Fibroblast of the conjunctiva (primary cell): ENCODE measurements at regions not wholly inside any gene's neighbourhood (a gene's known extent, or its start where the extent isn't known, plus 50 kb on each side); places are given as distances from the start of the nearest gene placed in this dataset.

Source experiments
- DNase-seq: peaks from one replicate; pipeline ENCODE4 v3.0.0-alpha.2; 2010; ENCODE audit warnings: low read depth

DNA sequence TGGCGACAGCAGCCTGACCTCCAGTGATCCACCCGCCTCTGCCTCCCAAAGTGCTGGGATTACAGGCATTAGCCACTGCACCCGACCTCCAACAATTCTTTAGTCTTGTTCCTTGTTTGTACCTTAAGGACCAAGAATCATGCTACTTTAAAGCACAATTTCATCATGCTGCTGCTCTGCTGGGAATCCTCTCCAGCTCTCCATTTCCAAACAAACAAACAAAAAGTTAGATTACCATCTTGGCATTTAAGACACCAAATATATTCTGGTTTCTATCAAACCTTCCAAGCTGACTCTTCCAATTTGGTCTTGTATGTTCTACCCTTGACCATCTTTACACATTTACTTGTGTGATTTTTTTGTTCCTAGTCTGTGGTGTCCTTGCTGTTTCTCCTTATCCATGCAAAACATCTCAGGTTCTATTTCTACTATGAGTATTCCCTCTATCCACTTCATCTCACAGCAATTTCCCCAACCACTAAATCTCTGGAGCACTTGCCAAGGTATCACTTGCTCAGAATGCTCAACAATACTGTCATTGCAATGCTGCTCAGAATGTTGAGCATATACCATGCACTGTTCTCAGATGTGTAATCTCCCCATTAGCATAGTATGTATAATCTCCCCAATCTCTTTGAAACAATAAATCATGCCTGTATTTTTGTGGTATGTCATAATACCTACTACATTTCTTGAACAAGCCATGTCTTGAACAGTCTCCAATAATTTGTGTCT is 73.2 kb upstream of the GALNT5 start:
- DNase-seq = no peak

DNA sequence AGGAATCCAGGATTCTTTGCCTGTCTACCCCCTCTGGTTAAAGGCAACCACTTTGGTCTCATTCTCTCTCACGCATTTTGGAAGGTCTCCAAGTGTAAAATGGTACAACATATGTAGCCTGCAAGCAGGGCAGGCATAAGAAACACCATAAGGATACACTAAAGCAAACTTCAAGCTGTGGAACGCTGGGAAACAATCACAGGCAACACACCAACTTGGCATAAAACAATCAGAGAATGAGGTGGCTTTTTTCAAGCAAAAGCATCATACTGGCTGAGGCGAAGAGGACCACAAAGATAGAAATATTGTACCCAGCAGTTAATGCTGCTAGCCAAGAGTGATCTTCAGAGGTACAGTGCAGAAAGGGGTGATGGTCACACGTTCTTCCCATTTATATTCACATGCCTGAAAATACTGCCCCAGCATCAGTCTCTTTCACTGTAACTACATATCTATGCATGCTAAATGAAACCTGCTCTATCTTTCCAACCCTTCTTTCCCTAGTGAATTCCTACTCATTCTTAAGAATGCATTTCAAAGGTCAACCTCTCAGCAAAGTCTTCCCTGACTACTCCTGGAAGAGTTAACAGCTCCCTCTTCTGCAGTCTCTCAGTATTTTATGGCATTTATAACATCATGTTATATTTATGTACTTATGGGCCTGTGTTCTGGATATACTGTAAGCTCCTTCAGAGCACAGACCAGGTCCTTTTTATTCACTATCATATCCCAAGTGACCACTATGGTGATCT is 71.9 kb upstream of the GALNT5 start:
- DNase-seq = peak; percentile 41

DNA sequence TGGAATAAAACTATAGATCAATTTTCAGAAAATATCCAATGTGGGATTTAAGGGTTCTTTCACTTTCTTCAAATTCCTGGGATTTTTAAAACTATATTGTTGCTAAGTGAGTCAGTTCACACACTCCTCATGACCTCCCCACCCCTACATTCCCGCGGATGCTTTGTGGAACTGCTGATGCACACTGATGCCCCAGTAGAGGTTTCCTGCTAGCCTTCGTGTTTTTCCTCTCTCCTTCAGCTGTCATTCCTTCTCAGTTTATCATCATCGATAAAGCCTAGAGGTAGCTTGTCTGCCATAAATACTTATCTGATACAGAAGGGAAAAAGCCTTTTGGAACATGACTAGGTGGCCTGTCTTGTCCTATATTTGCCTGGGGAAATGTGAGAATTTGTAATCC is 67.4 kb upstream of the GALNT5 start:
- DNase-seq = no peak

DNA sequence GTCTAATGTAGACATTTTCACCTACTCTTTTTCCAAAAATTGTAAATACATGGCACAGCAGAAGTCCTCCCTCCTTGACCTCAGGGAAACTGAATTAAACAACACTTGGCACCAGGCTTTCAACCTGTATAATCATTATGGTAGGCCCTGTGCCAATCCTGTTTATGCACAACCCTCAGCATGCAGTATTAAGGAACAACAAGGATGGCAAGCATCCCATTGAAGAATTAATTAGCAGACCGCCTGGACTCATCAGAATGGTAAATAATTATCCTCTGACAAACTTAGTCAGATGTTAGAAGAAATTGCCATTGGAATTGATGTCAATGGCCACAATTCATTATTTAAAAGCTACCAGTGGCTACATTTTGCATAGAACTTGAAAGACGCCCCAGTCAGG is 66.3 kb upstream of the GALNT5 start:
- no peak for DNase-seq

DNA sequence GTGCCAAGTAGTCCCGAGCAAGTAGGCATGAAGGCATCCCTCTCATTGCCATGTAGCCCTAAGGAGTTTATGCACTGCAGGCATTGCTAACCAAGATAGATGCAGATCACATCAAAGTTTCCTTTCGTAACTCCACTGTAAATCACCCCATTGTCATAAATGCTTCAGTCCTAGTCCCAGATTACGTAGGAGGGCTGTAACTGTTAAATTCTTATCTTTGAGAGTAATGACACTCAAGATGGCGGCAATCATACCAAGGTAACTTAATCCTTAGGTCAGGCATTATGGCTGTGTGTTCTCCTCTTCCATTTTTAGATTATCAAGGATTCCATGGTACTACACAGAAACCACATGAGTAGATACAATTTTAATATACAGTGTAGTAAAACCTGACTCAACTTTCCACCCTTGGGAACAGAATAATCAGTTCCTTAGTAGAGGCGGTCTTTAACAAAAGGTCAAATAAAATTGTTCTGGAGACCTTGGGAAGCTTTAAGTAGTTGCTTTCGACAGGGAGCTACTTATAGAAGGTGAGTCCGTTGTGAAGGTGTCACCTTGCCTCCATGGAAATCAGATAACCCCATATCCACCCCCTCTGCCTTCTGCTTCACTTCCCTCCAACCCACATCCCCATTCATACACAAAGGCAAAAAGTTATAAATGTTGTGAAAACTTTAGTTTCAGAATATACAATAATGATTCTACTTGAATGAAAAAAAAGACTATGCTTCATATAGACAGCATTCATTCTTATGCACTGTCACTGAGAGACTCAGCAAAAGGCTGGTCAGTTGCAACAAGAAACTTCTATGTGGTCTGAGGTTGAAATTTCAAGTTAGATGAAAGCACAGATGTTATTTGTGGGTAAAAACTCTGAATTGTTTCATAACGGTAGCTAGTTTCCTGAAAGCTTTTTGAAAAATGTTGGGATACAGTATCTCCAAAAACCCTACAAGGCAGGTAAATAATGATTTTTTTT is 64.8 kb upstream of the GALNT5 start:
- no peak for DNase-seq

DNA sequence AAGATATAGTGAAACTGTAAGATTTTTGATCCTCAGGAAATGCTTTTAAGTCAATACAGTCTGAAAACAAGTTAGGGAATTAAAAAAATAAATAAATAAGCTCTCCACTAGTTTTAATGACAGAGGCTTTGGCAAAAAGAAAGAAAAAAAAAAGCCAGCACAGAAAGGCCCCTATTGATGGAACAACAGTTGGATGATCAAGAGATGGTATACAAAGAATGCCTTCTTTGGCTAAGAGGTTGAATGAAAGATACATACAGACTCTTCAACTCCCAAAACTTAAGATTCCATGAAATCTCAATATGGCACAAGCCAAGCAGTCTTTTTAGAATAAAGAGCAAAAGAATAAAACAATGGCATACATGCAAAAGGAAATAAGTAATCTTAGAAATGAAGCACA is 64.0 kb upstream of the GALNT5 start:
- no peak for DNase-seq

DNA sequence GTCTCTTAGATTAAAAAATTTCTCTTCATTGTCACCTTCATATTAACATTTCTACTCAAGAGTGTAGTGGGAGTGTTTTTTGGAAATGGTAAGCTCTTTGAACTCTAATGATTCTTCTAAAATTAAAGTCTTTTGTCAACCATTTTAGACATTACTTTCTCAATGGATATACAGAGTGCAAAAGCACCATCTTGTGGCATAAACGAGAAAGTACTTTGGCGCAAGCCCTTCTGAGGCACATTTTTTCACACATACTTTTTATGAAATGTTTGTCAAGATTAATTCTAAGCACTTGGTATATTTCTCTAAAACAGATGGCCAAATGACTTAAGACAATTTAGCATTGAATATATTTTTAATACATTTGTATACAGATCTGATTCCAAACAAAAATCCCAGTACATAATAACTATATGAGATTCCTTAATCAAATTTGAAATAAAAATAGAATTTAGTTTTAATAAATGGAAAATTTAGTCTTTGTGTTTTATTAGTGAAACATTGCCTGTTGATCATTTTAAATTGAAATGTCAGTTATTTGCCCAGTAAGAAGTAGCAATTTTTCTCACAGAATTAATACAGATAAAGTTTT is 63.3 kb upstream of the GALNT5 start:
- DNase-seq = peak; percentile 52

DNA sequence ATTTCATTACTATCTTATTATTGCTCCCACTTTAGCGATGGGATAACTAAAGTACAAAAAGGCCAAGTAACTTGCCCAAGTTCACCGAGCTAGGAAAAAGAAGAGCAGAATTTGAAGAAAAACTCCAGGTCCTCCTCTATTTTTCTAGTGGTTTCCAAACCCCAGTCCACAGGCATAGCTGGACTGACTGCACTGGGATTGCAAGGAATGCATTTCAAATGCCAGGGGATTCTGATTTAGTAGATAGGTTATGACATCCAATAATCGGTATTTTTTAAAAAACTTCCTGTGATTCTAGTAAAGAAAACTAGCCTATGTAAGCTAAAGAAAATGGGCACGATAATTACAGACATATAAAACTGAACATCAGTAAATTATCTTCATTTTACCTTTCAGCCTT is 62.7 kb upstream of the GALNT5 start:
- no peak for DNase-seq

DNA sequence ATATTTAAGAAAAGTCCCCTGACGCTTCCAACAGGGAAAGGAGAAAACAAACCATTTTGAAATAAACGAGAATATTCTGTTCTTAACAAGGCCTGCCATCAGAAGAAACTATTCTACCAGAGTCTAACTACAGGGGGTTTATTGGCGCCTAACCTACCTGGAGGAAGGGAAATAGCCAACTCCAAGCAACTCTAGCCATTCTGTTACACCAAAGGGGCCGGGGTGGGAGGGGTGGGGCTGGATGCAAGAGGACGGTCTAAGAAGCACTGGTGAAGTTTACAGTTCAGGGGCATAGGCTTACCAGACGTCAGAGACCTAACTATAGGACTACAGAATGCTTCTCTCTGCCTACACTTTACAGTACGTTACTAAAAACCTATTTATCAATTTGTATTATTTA is 60.5 kb upstream of the GALNT5 start:
- DNase-seq = no peak

DNA sequence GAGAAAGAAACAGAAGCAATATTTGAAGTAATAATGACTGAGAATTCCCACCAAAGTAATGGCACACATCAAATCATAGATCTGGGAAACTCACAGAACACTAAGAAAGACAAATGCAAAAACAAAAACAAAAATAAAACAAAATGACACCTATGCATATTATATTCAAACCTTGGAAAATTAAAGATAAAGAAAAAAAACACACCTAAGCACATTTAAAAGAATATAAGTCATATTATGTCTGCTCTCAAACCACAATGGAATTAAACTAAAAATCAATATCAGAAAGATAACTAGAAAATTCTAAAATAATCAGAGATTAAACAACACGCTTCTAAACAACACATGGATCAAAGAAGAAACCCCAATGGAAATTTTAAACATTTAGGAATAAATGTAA is 59.7 kb upstream of the GALNT5 start:
- no peak for DNase-seq

DNA sequence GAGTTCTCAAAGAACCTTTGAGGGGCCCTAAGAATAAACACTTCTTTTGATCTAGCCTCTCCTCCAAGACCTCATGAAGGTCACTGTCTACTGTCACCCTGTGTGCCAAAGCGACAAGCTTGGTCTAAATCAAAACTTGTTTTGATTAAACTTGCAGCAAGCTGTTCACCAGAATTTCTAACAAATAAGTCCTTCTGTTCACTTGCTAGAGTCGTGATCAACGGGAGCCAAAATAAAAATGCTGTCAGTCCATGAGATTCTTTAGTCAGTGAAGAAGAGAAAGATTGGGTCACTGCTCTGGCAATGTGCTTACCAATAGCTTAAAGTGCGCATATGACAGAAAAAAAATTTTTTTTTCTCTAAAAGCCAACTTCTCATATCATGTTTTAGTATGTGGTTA is 53.9 kb upstream of the GALNT5 start:
- no peak for DNase-seq

DNA sequence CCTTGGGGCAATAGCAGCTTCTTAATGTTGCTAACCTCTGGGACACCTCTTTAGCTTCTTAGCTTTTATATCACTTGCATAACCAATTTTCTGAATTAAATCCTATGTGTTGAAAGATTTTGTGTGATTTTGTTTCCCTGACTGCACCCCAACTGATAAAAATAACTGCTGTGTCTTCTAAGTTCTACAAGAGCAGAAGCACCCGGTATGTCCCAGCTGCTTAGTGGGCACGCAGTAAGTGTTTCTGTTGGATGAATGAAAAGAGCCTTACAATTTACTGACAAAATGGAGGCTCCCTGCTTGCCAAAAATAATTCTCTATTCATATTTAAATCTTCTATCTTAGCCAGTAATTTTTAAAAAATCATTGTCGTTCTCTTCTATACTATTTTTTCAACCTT is 53.1 kb upstream of the GALNT5 start:
- DNase-seq = no peak

DNA sequence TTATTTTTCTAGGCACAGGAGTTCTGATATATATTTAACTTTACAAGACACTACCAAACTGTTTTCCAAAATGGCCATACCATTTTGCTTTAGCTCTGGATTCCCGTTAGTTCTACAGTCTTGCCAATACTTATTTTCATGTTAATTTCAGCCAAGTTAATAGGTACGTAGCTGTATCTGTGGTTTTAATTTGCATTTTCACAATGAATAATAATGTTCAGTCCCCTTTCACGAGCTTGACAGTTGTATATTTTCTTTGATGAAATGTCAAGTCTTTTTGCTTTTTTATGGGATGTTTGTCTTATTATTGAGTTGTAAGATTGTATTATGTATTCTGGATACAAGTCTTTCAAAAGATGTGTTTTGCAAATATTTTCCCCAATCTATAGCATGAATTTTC is 50.6 kb upstream of the GALNT5 start:
- no peak for DNase-seq
